ENCODE measurements at regions not wholly inside any gene's neighbourhood (a gene's known extent, or its start where the extent isn't known, plus 50 kb on each side); places are given as distances from the start of the nearest gene placed in this dataset.

DNA sequence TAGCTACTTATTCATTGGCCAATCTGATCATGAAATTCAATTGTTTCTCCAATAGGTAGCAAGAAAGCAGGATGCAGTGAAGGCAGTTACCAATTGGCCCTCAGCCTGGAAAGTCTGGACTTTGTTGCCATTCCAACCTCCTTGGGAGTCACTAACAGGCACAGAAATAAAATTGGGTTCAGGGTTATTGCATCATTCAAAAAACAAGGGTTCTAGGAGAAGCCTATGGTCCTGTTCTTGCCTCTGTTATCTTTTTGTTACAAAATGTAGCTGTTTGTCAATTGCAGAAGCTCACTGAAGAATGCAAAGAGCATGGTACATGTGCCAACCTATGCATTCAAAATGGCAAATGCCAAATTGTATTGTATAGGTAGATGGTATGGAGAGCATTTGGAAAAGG lies 51.0 kb upstream of the CCNG1 start:
- TF ChIP-seq, protein P1, sequence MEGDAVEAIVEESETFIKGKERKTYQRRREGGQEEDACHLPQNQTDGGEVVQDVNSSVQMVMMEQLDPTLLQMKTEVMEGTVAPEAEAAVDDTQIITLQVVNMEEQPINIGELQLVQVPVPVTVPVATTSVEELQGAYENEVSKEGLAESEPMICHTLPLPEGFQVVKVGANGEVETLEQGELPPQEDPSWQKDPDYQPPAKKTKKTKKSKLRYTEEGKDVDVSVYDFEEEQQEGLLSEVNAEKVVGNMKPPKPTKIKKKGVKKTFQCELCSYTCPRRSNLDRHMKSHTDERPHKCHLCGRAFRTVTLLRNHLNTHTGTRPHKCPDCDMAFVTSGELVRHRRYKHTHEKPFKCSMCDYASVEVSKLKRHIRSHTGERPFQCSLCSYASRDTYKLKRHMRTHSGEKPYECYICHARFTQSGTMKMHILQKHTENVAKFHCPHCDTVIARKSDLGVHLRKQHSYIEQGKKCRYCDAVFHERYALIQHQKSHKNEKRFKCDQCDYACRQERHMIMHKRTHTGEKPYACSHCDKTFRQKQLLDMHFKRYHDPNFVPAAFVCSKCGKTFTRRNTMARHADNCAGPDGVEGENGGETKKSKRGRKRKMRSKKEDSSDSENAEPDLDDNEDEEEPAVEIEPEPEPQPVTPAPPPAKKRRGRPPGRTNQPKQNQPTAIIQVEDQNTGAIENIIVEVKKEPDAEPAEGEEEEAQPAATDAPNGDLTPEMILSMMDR (IDR thresholded peaks at IDR 0.05; ENCODE audit: extremely low read depth in 1 of 2, insufficient read depth in 1 of 2, low read depth in 1 of 2, low read length in 2 of 2): no peak
- no peak for TF ChIP-seq EZH2 (IDR thresholded peaks at IDR 0.05; ENCODE audit: borderline replicate concordance, low read depth, low read length, severe bottlenecking)
- TF ChIP-seq POLR2A (IDR thresholded peaks at IDR 0.05; ENCODE audit: low read depth, low read length): no peak
- no peak for TF ChIP-seq JUN (IDR thresholded peaks at IDR 0.05; ENCODE audit: borderline replicate concordance, insufficient read depth, insufficient read length, low read depth)

Measured in endothelial cell of umbilical vein (primary cell).